PC-3 (cell line): ENCODE measurements at regions not wholly inside any gene's neighbourhood (a gene's known extent, or its start where the extent isn't known, plus 50 kb on each side); places are given as distances from the start of the nearest gene placed in this dataset.
"Not testable (repeated sequence)": the region's sequence is repeated elsewhere in the genome, so short reads cannot be mapped to it uniquely, and the experiment has no call there.

Experiments
- ATAC-seq: fragments of 200-7000 bp; cut with Tn5 transposase; 2 replicates; pipeline ENCODE4 v1.9.1; 2020; ENCODE audit warnings: mild to moderate bottlenecking, moderate library complexity
- BruUV-seq: library from RNA; stranded (reverse); fragments of 400-500 nt; replicated peaks from 2 replicates; lab custom pipeline; 2021; lab: Mats Ljungman, UMichigan
- CTCF ChIA-PET: fragments of 300-600 bp; sonication (Branson Sonifier 250); formaldehyde crosslinking; loops from one replicate; lab custom pipeline; 2022; ENCODE audit warnings: antibody characterized with exemption; lab: Charles Lee
- POLR2A ChIA-PET: fragments of 300-600 bp; sonication (Branson Sonifier 250); formaldehyde crosslinking; loops from one replicate; lab custom pipeline; 2022; ENCODE audit warnings: antibody characterized with exemption; ENCODE audit not compliant: unreplicated experiment; lab: Charles Lee
- DNase-seq: peaks from one replicate; pipeline ENCODE4 v3.0.0-alpha.2; 2015
- H2AFZ ChIP-seq: fragments of 300-600 bp; sonication (generic); 2 replicates; pipeline ENCODE4 v1.6.0; 2016; ENCODE audit warnings: antibody characterized with exemption, low read length
- H3F3A ChIP-seq: fragments of 300-600 bp; sonication (generic); one replicate; pipeline ENCODE4 v1.6.0; 2017; ENCODE audit warnings: antibody characterized with exemption, low read length, control low read depth, mild to moderate bottlenecking; ENCODE audit not compliant: unreplicated experiment
- H3K27ac ChIP-seq: fragments of 300-600 bp; sonication (generic); 2 replicates; pipeline ENCODE4 v1.5.1; 2016; ENCODE audit warnings: mild to moderate bottlenecking, low read length
- H3K27me3 ChIP-seq: fragments of 300-600 bp; sonication (generic); 2 replicates; pipeline ENCODE4 v1.6.1; 2016; ENCODE audit warnings: low read length, mixed read lengths
- H3K36me3 ChIP-seq: fragments of 300-600 bp; sonication (generic); 2 replicates; pipeline ENCODE4 v1.6.1; 2016; ENCODE audit warnings: low read depth, mixed run types, low read length, mixed read lengths
- H3K4me1 ChIP-seq: fragments of 300-600 bp; sonication (generic); 2 replicates; pipeline ENCODE4 v1.5.1; 2016; ENCODE audit warnings: low read length; ENCODE audit not compliant: insufficient read depth
- H3K4me2 ChIP-seq: fragments of 300-600 bp; sonication (generic); 2 replicates; pipeline ENCODE4 v1.6.0; 2016; ENCODE audit warnings: low read length
- H3K4me3 ChIP-seq: fragments of 300-600 bp; sonication (generic); 2 replicates; pipeline ENCODE4 v1.5.1; 2016; ENCODE audit warnings: mild to moderate bottlenecking, low read length, mixed read lengths
- H3K79me2 ChIP-seq: fragments of 300-600 bp; sonication (generic); 2 replicates; pipeline ENCODE4 v1.6.1; 2017; ENCODE audit warnings: low read length, mixed read lengths
- H3K9ac ChIP-seq: fragments of 300-600 bp; sonication (generic); 2 replicates; pipeline ENCODE4 v1.6.0; 2016; ENCODE audit warnings: mild to moderate bottlenecking, low read length
- H3K9me2 ChIP-seq: fragments of 300-600 bp; sonication (generic); replicated peaks from 2 replicates; pipeline ENCODE4 v1.6.1; 2016; ENCODE audit warnings: mixed run types, low read length, mixed read lengths
- H3K9me3 ChIP-seq: fragments of 300-600 bp; sonication (generic); 2 replicates; pipeline ENCODE4 v1.6.1; 2016; ENCODE audit warnings: low read length, mixed read lengths
- H4K20me1 ChIP-seq: fragments of 300-600 bp; sonication (generic); 2 replicates; pipeline ENCODE4 v1.6.1; 2016; ENCODE audit warnings: low read length, mixed read lengths
- intact Hi-C: fragments of 100-400 bp; cut with micrococcal nuclease; formaldehyde crosslinking; loops from 2 replicates; pipeline ENCODE4 v1.9.0; 2023

DNA sequence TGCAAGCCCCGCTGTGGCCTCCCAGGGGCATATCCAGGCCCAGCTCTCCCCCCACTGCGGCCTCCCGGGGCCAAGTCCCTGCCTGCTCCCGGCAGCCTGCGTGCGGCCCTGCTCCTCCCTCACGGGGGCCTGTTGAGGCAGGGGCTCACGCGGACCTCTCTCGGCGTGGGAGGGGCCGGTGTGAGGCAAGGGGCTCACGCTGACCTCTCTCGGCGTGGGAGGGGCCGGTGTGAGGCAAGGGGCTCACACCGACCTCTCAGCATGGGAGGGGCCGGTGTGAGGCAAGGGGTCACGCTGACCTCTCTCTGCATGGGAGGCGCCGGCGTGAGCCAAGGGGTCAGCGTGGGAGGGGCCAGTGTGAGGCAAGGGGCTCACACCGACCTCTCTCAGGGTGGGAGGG lies 251.2 kb upstream of the NUPR2 start:
- H3K9me2 ChIP-seq, H3K27me3 ChIP-seq, BruUV-seq, H3K79me2 ChIP-seq, DNase-seq, H3K27ac ChIP-seq, H3K36me3 ChIP-seq, H2AFZ ChIP-seq, H3K9ac ChIP-seq, H4K20me1 ChIP-seq, CTCF ChIA-PET, H3K4me3 ChIP-seq, ATAC-seq, H3K4me2 ChIP-seq, H3F3A ChIP-seq, intact Hi-C loops, POLR2A ChIA-PET, H3K4me1 ChIP-seq, H3K9me3 ChIP-seq: not testable (repeated sequence)

DNA sequence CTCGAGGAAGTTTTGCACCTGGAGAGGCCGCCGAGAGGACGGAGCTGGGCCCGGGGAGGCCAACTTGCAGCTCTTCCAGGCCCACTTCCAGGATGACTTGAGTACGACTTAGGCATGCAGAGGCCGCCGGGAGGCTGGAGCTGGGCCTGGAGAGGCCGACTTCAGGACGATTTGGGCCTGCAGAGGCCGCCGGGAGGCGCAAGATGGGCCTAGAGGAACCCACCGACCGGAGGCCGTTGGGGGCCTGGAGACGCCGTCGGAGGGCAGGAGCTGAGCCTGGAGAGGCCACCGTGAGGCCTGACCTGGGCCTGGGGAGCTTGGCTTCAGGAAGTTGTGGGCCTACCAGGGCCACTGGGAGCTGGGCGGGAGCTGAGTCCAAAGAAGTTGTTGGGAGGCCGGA lies 250.5 kb upstream of the NUPR2 start:
- H3K4me1 ChIP-seq, DNase-seq, H3F3A ChIP-seq, CTCF ChIA-PET, H3K9me2 ChIP-seq, H3K27me3 ChIP-seq, POLR2A ChIA-PET, H4K20me1 ChIP-seq, H3K4me3 ChIP-seq, H2AFZ ChIP-seq, ATAC-seq, H3K27ac ChIP-seq, H3K4me2 ChIP-seq, H3K79me2 ChIP-seq, H3K9me3 ChIP-seq, intact Hi-C loops, H3K9ac ChIP-seq, H3K36me3 ChIP-seq, BruUV-seq: not testable (repeated sequence)

DNA sequence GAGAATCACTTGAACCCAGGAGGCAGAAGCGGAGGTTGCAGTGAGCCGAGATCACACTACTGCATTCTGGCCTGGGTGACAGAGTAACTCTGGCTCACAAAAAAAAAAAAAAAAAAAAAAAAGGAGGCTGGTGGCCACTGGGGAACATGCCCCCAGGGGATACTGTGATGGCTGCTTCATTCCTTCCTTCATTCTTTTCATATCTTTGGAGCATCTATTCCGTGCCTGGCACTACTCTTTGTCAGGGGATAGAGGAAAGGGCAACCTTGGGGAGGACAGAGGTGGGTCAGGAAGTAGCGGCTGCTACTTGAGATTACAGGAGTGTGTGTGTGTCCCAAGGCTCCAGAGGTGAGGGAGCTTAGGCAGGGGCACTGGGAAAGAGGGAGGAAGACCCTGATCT lies 236.4 kb upstream of the NUPR2 start:
- BruUV-seq, H4K20me1 ChIP-seq, H3K27ac ChIP-seq, H3K36me3 ChIP-seq, intact Hi-C loops, H3K4me1 ChIP-seq, ATAC-seq, H3K9me3 ChIP-seq, H3K4me2 ChIP-seq, H3K79me2 ChIP-seq, H3K9me2 ChIP-seq, H2AFZ ChIP-seq, H3K4me3 ChIP-seq, POLR2A ChIA-PET, H3K27me3 ChIP-seq, H3K9ac ChIP-seq, H3F3A ChIP-seq, DNase-seq, CTCF ChIA-PET: not testable (repeated sequence)

DNA sequence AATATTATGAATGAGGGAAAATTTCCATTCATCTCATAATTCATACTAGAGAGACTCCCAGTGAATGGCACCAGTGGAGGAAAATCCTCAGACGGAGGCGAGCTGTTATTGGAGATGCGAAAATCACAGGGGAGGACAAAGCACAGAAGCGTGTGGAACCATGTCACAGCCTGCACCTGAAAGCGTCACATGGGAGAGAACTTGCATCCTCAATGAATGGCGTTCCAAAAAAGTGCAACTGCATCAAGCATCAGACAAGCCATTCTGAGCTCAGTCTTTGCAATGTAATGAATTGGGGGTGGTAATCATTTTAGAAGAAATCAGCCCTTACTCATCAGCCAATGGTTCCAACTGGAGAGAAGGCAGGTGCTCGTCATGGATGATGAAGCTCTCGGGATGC lies 235.0 kb upstream of the NUPR2 start:
- intact Hi-C loops = not testable (repeated sequence)

DNA sequence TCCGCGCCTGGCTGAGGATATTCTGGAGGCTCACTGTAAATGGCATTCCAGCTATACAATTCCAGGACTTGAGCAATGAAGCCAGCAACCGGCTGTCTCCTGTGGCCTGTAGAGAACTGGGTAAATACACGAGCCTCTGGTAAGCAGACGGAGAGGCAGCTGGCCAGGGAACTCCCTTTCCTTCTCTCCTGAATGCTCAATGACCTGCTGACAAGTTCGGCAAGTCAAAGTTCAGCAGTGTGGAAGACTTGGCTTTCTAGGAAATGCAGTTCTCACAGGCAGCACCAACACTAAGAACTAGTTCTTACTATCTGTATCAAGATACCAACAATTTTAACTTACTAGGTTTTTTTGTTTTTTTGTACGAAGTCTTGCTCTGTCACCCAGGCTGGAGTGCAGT lies 232.1 kb upstream of the NUPR2 start:
- H3K9me3 ChIP-seq, H3K4me3 ChIP-seq, CTCF ChIA-PET, H4K20me1 ChIP-seq, H3F3A ChIP-seq, POLR2A ChIA-PET, H3K27me3 ChIP-seq, H3K36me3 ChIP-seq, H3K27ac ChIP-seq, H2AFZ ChIP-seq, H3K4me2 ChIP-seq, H3K79me2 ChIP-seq, BruUV-seq, H3K4me1 ChIP-seq, intact Hi-C loops, DNase-seq, ATAC-seq, H3K9ac ChIP-seq, H3K9me2 ChIP-seq: not testable (repeated sequence)

More for the DNA sequence above, 235.0 kb upstream of the NUPR2 start:
- H3K79me2 ChIP-seq, ATAC-seq, H3K27ac ChIP-seq, H3K4me2 ChIP-seq, H3K9me3 ChIP-seq, H2AFZ ChIP-seq, H3K9me2 ChIP-seq, H3K4me1 ChIP-seq, H3K9ac ChIP-seq, H3F3A ChIP-seq, H3K4me3 ChIP-seq, H3K27me3 ChIP-seq, CTCF ChIA-PET, H4K20me1 ChIP-seq, DNase-seq, H3K36me3 ChIP-seq, POLR2A ChIA-PET, BruUV-seq: not testable (repeated sequence)

DNA sequence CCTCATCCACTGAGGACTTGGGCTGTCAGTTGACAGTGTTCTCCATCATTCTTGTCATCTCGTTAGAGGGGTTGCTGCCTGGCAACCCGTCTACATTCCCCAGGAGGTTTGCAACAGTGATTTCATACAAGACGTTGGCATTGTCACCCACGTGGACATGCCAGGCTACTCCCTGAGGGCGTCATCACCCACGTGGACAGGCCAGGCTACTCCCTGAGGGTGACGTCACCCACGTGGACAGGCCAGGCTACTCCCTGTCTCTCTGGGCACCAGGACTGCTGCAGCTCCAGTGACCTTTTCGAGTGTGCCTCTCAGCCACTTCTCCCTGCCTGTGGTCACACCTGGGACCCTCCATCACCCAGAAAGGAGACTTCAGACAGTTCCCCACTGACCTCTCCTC lies 212.1 kb upstream of the NUPR2 start:
- POLR2A ChIA-PET, H3K9me2 ChIP-seq, H3K27me3 ChIP-seq, H3F3A ChIP-seq, BruUV-seq, H3K4me1 ChIP-seq, H3K36me3 ChIP-seq, H3K79me2 ChIP-seq, H2AFZ ChIP-seq, H3K27ac ChIP-seq, H4K20me1 ChIP-seq, H3K4me3 ChIP-seq, H3K9me3 ChIP-seq, H3K9ac ChIP-seq, intact Hi-C loops, H3K4me2 ChIP-seq, CTCF ChIA-PET: not testable (repeated sequence)
- peak; percentile 31; the same call in 1 of the 2 replicates for ATAC-seq
- peak; percentile 1 for DNase-seq
